Brain microvascular endothelial cell (primary cell): ENCODE measurements at regions not wholly inside any gene's neighbourhood (a gene's known extent, or its start where the extent isn't known, plus 50 kb on each side); places are given as distances from the start of the nearest gene placed in this dataset.

Source experiments
- DNase-seq: peaks from one replicate; pipeline ENCODE4 v3.0.0-alpha.2; 2020
- H3K27ac ChIP-seq: fragments of 250-450 bp; sonication (Bioruptor Pico); 2 replicates; pipeline ENCODE4 v1.5.1; 2020; ENCODE audit warnings: mild to moderate bottlenecking, moderate library complexity
- H3K27me3 ChIP-seq: fragments of 250-450 bp; sonication (Bioruptor Pico); replicated peaks from 2 replicates; pipeline ENCODE4 v1.5.1; 2020; ENCODE audit warnings: mild to moderate bottlenecking
- H3K36me3 ChIP-seq: fragments of 250-450 bp; sonication (Bioruptor Pico); replicated peaks from 2 replicates; pipeline ENCODE4 v1.5.1; 2020; ENCODE audit warnings: mild to moderate bottlenecking
- H3K4me3 ChIP-seq: 2 replicates; pipeline ENCODE4 v1.5.1; 2011; ENCODE audit warnings: low read depth, mild to moderate bottlenecking, control low read depth, low read length, moderate library complexity
- in situ Hi-C: cut with HindIII; loops from 2 replicates; pipeline ENCODE4 v1.10.0; 2017; ENCODE audit warnings: low sequenced_read_pairs, low pct_ligation_motif_present
- TF ChIP-seq, protein P1 (sequence below): IDR thresholded peaks from 2 replicates; pipeline ENCODE4 v1.5.1; 2011; ENCODE audit warnings: low read depth, mild to moderate bottlenecking, moderate library complexity, low read length, control low read depth, inconsistent platforms; ENCODE audit errors: missing control alignments

DNA sequence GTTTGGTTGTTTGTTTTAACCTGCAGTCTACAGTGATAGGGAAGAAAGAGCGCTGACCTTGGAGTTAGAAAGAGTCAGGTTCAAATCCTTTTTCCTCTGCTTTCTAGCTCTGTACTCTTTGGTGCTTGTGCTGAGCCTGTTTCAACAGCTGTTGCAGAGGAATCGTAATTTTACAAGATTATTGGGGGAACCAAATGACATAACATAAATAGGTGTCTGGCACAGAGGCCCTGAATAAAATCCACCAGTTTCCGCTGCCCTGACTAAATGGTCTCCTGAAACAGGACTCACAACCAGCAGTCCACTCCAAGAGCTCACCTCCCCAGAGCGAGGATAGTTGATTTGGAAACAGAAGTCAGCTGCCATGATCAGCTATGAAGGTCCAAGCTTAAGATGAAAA lies 125.0 kb upstream of the CDC42EP3 start:
- TF ChIP-seq, protein P1, sequence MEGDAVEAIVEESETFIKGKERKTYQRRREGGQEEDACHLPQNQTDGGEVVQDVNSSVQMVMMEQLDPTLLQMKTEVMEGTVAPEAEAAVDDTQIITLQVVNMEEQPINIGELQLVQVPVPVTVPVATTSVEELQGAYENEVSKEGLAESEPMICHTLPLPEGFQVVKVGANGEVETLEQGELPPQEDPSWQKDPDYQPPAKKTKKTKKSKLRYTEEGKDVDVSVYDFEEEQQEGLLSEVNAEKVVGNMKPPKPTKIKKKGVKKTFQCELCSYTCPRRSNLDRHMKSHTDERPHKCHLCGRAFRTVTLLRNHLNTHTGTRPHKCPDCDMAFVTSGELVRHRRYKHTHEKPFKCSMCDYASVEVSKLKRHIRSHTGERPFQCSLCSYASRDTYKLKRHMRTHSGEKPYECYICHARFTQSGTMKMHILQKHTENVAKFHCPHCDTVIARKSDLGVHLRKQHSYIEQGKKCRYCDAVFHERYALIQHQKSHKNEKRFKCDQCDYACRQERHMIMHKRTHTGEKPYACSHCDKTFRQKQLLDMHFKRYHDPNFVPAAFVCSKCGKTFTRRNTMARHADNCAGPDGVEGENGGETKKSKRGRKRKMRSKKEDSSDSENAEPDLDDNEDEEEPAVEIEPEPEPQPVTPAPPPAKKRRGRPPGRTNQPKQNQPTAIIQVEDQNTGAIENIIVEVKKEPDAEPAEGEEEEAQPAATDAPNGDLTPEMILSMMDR: no peak
- Histone ChIP-seq H3K4me3 (no peak overlapping the region), H3K36me3 (no peaks in the 10 kb centered on the region), H3K27me3 (no peaks in the 10 kb centered on the region), H3K27ac (peak overlapping the region; percentile 33)
- no peak for DNase-seq
- in situ Hi-C loops: no loop called here

DNA sequence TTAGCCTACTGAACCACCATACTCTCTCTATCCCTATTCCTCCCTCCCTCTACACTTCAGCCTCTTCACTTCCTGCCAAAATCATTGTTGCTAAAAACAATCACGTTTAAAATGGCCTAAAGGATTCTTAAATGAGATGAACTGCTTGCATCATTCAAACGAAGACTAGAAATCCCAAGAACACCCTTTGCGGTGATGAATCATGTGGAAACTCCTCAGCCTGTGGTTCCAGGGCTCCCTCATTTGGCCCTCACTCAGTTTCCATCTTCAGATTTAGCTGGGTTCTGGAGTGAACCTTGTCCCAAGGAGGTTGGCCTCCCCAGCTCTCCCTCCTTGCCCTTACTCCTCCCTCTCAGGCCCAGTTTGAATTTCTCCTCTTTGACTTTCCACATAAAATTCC lies 125.6 kb upstream of the CDC42EP3 start:
- in situ Hi-C loops: no loop called here
- TF ChIP-seq, protein P1: no peak
- DNase-seq: peak; percentile 45

DNA sequence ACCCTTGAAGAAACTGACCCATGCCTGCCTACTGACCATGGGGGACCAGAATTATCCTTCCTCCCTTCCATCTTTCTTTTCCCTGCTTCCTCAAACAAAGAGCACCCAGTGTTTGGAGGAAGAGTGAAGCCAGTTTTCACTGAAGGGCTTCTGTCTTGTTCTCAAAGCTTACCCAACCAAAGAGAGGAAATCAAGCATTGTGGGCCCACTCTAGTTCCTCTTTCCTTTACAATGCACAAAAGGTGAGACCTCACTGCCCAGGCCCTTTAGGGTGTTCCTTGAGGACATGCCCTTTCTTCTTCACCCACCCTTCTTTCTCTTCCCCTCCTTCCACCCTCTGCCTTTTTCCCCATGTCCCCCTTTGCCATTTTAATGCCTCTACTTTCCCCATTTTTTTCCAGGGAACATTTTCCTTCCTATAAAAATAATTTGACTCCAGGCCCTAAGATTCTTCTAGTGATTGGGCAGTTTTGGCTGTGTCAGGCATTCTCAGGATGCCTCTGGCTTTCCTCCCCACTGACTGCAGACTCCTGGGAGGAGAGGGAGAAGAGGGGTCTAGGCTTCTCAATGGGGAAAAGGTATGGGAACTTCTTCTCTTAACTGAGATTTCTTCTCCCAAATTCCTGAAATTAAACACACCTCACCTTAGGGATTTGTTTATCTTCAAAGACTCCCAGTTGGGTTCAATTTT lies 126.6 kb upstream of the RMDN2 start:
- TF ChIP-seq, protein P1: no peak
- in situ Hi-C loops: no loop called here
- no peaks in the 10 kb centered on the region for H3K27me3 ChIP-seq
- no peaks in the 10 kb centered on the region for H3K36me3 ChIP-seq
- no peak overlapping the region for H3K27ac ChIP-seq
- DNase-seq: no peak
- H3K4me3 ChIP-seq: no peak overlapping the region

More for the DNA sequence above, 125.6 kb upstream of the CDC42EP3 start:
- peak overlapping the region; percentile 33 for H3K27ac ChIP-seq
- no peak overlapping the region for H3K4me3 ChIP-seq
- H3K36me3 ChIP-seq: no peaks in the 10 kb centered on the region
- no peaks in the 10 kb centered on the region for H3K27me3 ChIP-seq

DNA sequence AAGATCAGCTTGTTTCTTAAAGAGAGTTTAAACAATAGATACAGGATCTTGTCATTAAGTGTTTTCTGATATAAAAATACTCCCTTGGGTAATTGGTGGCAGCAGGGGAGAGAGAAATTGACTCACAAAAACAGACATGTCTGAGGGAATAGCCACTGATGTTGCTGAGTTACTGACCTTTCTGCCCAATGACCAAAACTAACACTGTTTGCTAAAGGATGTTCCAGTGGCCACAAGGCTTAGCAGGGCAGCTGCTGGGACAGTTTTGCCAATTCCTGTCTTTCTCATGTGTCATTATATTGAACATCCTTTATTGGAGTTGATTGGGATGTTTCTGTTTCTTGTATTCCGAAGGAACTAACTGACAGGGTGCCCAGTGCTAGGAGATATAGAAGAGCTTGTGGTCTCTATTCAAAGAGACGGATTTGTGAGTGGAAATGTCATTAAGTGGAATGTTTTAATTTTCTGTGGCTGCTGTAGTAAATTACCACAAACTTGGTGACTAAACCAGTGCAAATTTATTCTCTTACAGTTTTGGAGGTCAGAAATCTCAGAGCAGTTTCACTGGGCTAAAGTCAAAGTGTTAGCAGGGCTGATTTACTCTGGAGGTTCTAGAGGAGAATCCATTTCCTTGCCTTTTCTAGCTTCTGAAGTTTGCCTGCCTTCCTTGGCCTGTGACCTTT lies 124.8 kb upstream of the RMDN2 start:
- in situ Hi-C loops: no loop called here
- no peak for DNase-seq
- H3K36me3 ChIP-seq: no peaks in the 10 kb centered on the region
- no peak overlapping the region for H3K4me3 ChIP-seq
- no peaks in the 10 kb centered on the region for H3K27me3 ChIP-seq
- H3K27ac ChIP-seq: no peak overlapping the region
- TF ChIP-seq, protein P1: no peak

DNA sequence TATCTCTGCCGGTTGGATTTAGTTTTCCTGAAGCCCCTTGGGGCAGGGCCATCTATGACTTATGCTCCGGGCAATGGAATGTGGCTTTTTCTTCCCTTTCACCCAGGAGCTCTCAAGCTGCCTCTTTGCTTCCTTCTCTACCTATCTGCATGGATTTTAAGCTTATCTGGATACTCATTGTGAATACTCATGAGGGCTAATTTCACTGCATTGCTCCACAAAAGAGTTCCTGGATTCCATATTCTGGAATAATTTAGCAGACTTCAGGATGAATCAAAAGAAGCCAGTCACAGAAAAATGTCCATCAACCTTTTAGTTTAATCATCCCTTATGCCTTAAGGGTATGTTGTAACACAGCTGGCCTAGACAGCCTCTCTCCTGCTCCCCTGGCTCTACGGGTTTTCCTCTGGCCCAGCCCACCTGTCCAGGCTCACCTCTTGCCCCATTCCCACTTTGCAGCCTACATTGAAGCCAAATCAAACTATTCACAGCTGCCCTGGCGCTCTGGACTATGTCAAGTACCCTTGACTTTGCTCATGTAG lies 122.8 kb upstream of the RMDN2 start:
- H3K36me3 ChIP-seq: no peaks in the 10 kb centered on the region
- in situ Hi-C loops: no loop called here
- H3K27ac ChIP-seq: peak overlapping the region; percentile 71
- no peaks in the 10 kb centered on the region for H3K27me3 ChIP-seq
- DNase-seq: no peak
- no peak overlapping the region for H3K4me3 ChIP-seq
- TF ChIP-seq, protein P1: no peak
